IMR-90 (cell line): ENCODE measurements at regions not wholly inside any gene's neighbourhood (a gene's known extent, or its start where the extent isn't known, plus 50 kb on each side); places are given as distances from the start of the nearest gene placed in this dataset.

ENCODE experiments used
- ATAC-seq: fragments of 200-7000 bp; cut with Tn5 transposase; 2 replicates; pipeline ENCODE4 v1.9.1; 2020; ENCODE audit warnings: low read depth, mild to moderate bottlenecking, moderate library complexity
- BruUV-seq: library from RNA; stranded (reverse); fragments of 400-500 nt; replicated peaks from 2 replicates; lab custom pipeline; 2021; lab: Mats Ljungman, UMichigan
- CTCF ChIA-PET: fragments of 300-600 bp; formaldehyde crosslinking; extraction: SDS; loops from one replicate; lab custom pipeline; 2021; ENCODE audit warnings: antibody characterized with exemption; lab: Yijun Ruan, JAX
- POLR2A ChIA-PET: fragments of 300-600 bp; sonication (Branson Sonifier 250); formaldehyde crosslinking; loops from one replicate; lab custom pipeline; 2022; ENCODE audit warnings: antibody characterized with exemption; ENCODE audit not compliant: unreplicated experiment; lab: Charles Lee
- DNase-seq: peaks from one replicate; pipeline ENCODE4 v3.0.0; 2013
- H2AFZ ChIP-seq: replicated peaks from 2 replicates; pipeline ENCODE3; 2013; ENCODE audit warnings: low read length, mild to moderate bottlenecking; ENCODE audit not compliant: poor library complexity
- H2AK5ac ChIP-seq: 2 replicates; pipeline ENCODE4 v1.6.1; 2013; ENCODE audit warnings: low read depth, low read length, inconsistent platforms
- H2AK9ac ChIP-seq: replicated peaks from 2 replicates; pipeline ENCODE3; 2013; ENCODE audit warnings: mild to moderate bottlenecking, low read depth, low read length, moderate library complexity; ENCODE audit not compliant: poor library complexity
- H2BK120ac ChIP-seq: 2 replicates; pipeline ENCODE4 v1.6.1; 2013; ENCODE audit warnings: low read depth, low read length, inconsistent platforms
- H2BK15ac ChIP-seq: 3 replicates; pipeline ENCODE4 v1.6.1; 2013; ENCODE audit warnings: low read depth, low read length, inconsistent platforms
- H2BK20ac ChIP-seq: 2 replicates; pipeline ENCODE4 v1.6.1; 2013; ENCODE audit warnings: low read depth, mild to moderate bottlenecking, inconsistent platforms, low read length, moderate library complexity
- H2BK5ac ChIP-seq: 2 replicates; pipeline ENCODE4 v1.6.1; 2013; ENCODE audit warnings: mild to moderate bottlenecking, low read depth, low read length, inconsistent platforms; ENCODE audit not compliant: poor library complexity, severe bottlenecking
- H3K14ac ChIP-seq: replicated peaks from 2 replicates; pipeline ENCODE4 v1.6.1; 2013; ENCODE audit warnings: low read depth, low read length, inconsistent platforms
- H3K18ac ChIP-seq: 2 replicates; pipeline ENCODE4 v1.6.1; 2013; ENCODE audit warnings: low read depth, low read length, control low read depth
- H3K23ac ChIP-seq: 2 replicates; pipeline ENCODE4 v1.6.1; 2013; ENCODE audit warnings: low read depth, low read length, inconsistent platforms
- H3K27ac ChIP-seq: 2 replicates; pipeline ENCODE4 v1.5.1; 2013; ENCODE audit warnings: mild to moderate bottlenecking, control low read depth, low read length; ENCODE audit not compliant: insufficient read depth
- H3K27me3 ChIP-seq: 2 replicates; pipeline ENCODE4 v1.6.1; 2013; ENCODE audit warnings: low read length; ENCODE audit not compliant: control insufficient read depth, insufficient read depth
- H3K36me3 ChIP-seq: 2 replicates; pipeline ENCODE4 v1.6.1; 2013; ENCODE audit warnings: low read length, mixed read lengths; ENCODE audit not compliant: control insufficient read depth, insufficient read depth
- H3K4ac ChIP-seq: 2 replicates; pipeline ENCODE4 v1.6.1; 2013; ENCODE audit warnings: low read depth, low read length, inconsistent platforms
- H3K4me1 ChIP-seq: 2 replicates; pipeline ENCODE4 v1.6.1; 2013; ENCODE audit warnings: low read length, mixed read lengths; ENCODE audit not compliant: control insufficient read depth, insufficient read depth
- H3K4me2 ChIP-seq: 2 replicates; pipeline ENCODE4 v1.6.1; 2013; ENCODE audit warnings: low read depth, mild to moderate bottlenecking, control low read depth, low read length, moderate library complexity
- H3K4me3 ChIP-seq: 2 replicates; pipeline ENCODE4 v1.5.1; 2013; ENCODE audit warnings: low read depth, mild to moderate bottlenecking, control low read depth, low read length, moderate library complexity; ENCODE audit not compliant: insufficient read depth
- H3K56ac ChIP-seq: 2 replicates; pipeline ENCODE4 v1.6.1; 2013; ENCODE audit warnings: low read length, inconsistent platforms; ENCODE audit not compliant: insufficient read depth; ENCODE audit errors: extremely low read depth
- H3K79me1 ChIP-seq, 2 experiments: 2 replicates each; pipeline ENCODE4 v1.6.1; 2013; ENCODE audit warnings: low read length in 2 of 2, inconsistent platforms in 1 of 2, low read depth in 1 of 2
- H3K9ac ChIP-seq: 2 replicates; pipeline ENCODE4 v1.6.1; 2013; ENCODE audit warnings: low read depth, low read length, control low read depth
- H3K9me1 ChIP-seq: 2 replicates; pipeline ENCODE4 v1.6.1; 2013; ENCODE audit warnings: low read length, inconsistent platforms; ENCODE audit not compliant: insufficient read depth
- H3K9me3 ChIP-seq: 2 replicates; pipeline ENCODE4 v1.6.1; 2013; ENCODE audit warnings: low read length; ENCODE audit not compliant: control insufficient read depth, insufficient read depth
- H4K20me1 ChIP-seq: 2 replicates; pipeline ENCODE4 v1.6.1; 2013; ENCODE audit warnings: low read length, inconsistent platforms; ENCODE audit not compliant: insufficient read depth
- H4K5ac ChIP-seq: 2 replicates; pipeline ENCODE4 v1.6.1; 2013; ENCODE audit warnings: mild to moderate bottlenecking, low read depth, low read length, control low read depth
- H4K8ac ChIP-seq, 2 experiments: 2 replicates each; pipeline ENCODE4 v1.6.1; 2013; ENCODE audit warnings: low read depth in 2 of 2, low read length in 2 of 2, control low read depth in 1 of 2, inconsistent platforms in 1 of 2
- H4K91ac ChIP-seq: 2 replicates; pipeline ENCODE4 v1.6.1; 2013; ENCODE audit warnings: low read depth, low read length, inconsistent platforms; ENCODE audit not compliant: insufficient read depth
- BHLHE40 ChIP-seq: fragments of 150-350 bp; IDR thresholded peaks from 2 replicates; pipeline ENCODE4 v1.6.1; 2016; ENCODE audit warnings: mild to moderate bottlenecking, low read depth, low read length
- CEBPB ChIP-seq: IDR thresholded peaks from 2 replicates; pipeline ENCODE4 v1.6.1; 2012; ENCODE audit warnings: low read depth, low read length, improper control_type of control experiment
- CHD1 ChIP-seq: IDR thresholded peaks from 2 replicates; pipeline ENCODE4 v1.6.1; 2012; ENCODE audit warnings: low read depth, low read length, improper control_type of control experiment
- CTCF ChIP-seq: conservative IDR thresholded peaks from 2 replicates; pipeline ENCODE4 v1.5.1; 2012; ENCODE audit warnings: mild to moderate bottlenecking, low read depth, low read length, improper control_type of control experiment
- ELK1 ChIP-seq: fragments of 150-350 bp; IDR thresholded peaks from 2 replicates; pipeline ENCODE4 v1.6.1; 2016; ENCODE audit warnings: low read depth, mild to moderate bottlenecking, low read length, moderate library complexity, borderline replicate concordance
- FOS ChIP-seq: fragments of 150-350 bp; IDR thresholded peaks from 2 replicates; pipeline ENCODE4 v1.6.1; 2016; ENCODE audit warnings: low read depth, low read length
- MAFK ChIP-seq: IDR thresholded peaks from 2 replicates; pipeline ENCODE4 v1.6.1; 2012; ENCODE audit warnings: low read depth, low read length, improper control_type of control experiment
- MAZ ChIP-seq: IDR thresholded peaks from 2 replicates; pipeline ENCODE4 v1.6.1; 2012; ENCODE audit warnings: low read depth, mild to moderate bottlenecking, low read length, improper control_type of control experiment, moderate library complexity, borderline replicate concordance
- MXI1 ChIP-seq: IDR thresholded peaks from 2 replicates; pipeline ENCODE4 v1.6.1; 2012; ENCODE audit warnings: low read depth, mild to moderate bottlenecking, low read length, moderate library complexity, borderline replicate concordance
- NFE2L2 ChIP-seq: fragments of 150-350 bp; IDR thresholded peaks from 2 replicates; pipeline ENCODE4 v1.6.1; 2016; ENCODE audit warnings: low read depth, mild to moderate bottlenecking, low read length
- POLR2A ChIP-seq: IDR thresholded peaks from 2 replicates; pipeline ENCODE4 v1.6.1; 2012; ENCODE audit warnings: mild to moderate bottlenecking, low read depth, low read length
- RAD21 ChIP-seq: IDR thresholded peaks from 2 replicates; pipeline ENCODE4 v1.6.1; 2012; ENCODE audit warnings: low read length, improper control_type of control experiment
- RCOR1 ChIP-seq: IDR thresholded peaks from 2 replicates; pipeline ENCODE4 v1.6.1; 2012; ENCODE audit warnings: mild to moderate bottlenecking, low read length, improper control_type of control experiment; ENCODE audit not compliant: insufficient replicate concordance
- RFX5 ChIP-seq: IDR thresholded peaks from 2 replicates; pipeline ENCODE4 v1.8.0; 2012; ENCODE audit warnings: low read depth, mild to moderate bottlenecking, low read length, moderate library complexity
- SMC3 ChIP-seq: fragments of 150-350 bp; IDR thresholded peaks from 2 replicates; pipeline ENCODE4 v1.6.1; 2016; ENCODE audit warnings: low read depth, mild to moderate bottlenecking, antibody characterized with exemption, low read length, moderate library complexity
- USF2 ChIP-seq: fragments of 150-350 bp; IDR thresholded peaks from 2 replicates; pipeline ENCODE4 v1.6.1; 2017; ENCODE audit warnings: mild to moderate bottlenecking, antibody characterized with exemption, low read length, low read depth
- WGBS, 2 experiments: methylation state at CpG; one replicate each; pipeline versions ENCODE4 v1.1.5 to v1.1.7; 2013; ENCODE audit warnings: missing lambda C conversion rate in 2 of 2; ENCODE audit not compliant: insufficient read length in 1 of 2; ENCODE audit errors: extremely low coverage in 2 of 2; 5-methylcytosine and 5-hydroxymethylcytosine counted together
- dilution Hi-C: fragments of 300-500 bp; cut with HindIII; formaldehyde crosslinking; loops from one replicate; pipeline ENCODE4 v1.14.3; 2018; ENCODE audit warnings: low sequenced_read_pairs; ENCODE audit not compliant: unreplicated experiment
- in situ Hi-C: fragments of 300-500 bp; cut with MboI; formaldehyde crosslinking; loops from 3 replicates; pipeline ENCODE4 v1.14.3; 2019; ENCODE audit warnings: low sequenced_read_pairs, inconsistent platforms, mixed read lengths
- intact Hi-C: fragments of 100-400 bp; cut with micrococcal nuclease; formaldehyde crosslinking; loops from 2 replicates; pipeline ENCODE4 v1.10.0; 2022

- no peak overlapping the region for H3K4ac ChIP-seq
- H3K4me1 ChIP-seq = peaks cover 5% of the 10 kb centered on the region; the same call in 1 of the 2 replicates
- H4K91ac ChIP-seq = no peak overlapping the region; the same call in 1 of the 2 replicates
- H2AK9ac ChIP-seq = no peak overlapping the region
- intact Hi-C loops (no loop called here), in situ Hi-C loops (loop anchor here (10.0 kb wide), 1 partner anchor 60 kb away; no protein-coding TSS in a partner anchor), dilution Hi-C loops (no loop called here)
- H3K27ac ChIP-seq = no peak overlapping the region
- no peak overlapping the region for H3K56ac ChIP-seq
- peaks cover 3% of the 10 kb centered on the region; the same call in 1 of the 2 replicates for H3K9me1 ChIP-seq
- H2AK5ac ChIP-seq = 0 out of 2 replicates have a peak overlapping the region, but pooled peaks have one; percentile 56
- no peak overlapping the region for H2BK15ac ChIP-seq
- no peaks in the 10 kb centered on the region for H4K20me1 ChIP-seq
- ATAC-seq (no peak), DNase-seq (no peak)
- peaks cover 2% of the 10 kb centered on the region; the same call in 1 of the 2 replicates for H3K9me3 ChIP-seq
- H3K4me3 ChIP-seq = no peak overlapping the region
- BruUV-seq = no TSS peak
- CTCF ChIA-PET = no interaction called here
- no peaks in the 10 kb centered on the region for H3K79me1 ChIP-seq
- H3K4me2 ChIP-seq = no peak overlapping the region
- H3K18ac ChIP-seq = peak overlapping the region; percentile 2; the same call in 1 of the 2 replicates
- H4K8ac ChIP-seq = 0 out of 4 replicates have a peak overlapping the region, but pooled peaks of 1 of the 2 experiments have one; percentile 19
- H3K27me3 ChIP-seq = no peaks in the 10 kb centered on the region
- H3K23ac ChIP-seq = no peak overlapping the region
- no peak overlapping the region for H3K9ac ChIP-seq
- no peak overlapping the region for H2AFZ ChIP-seq
- no peak overlapping the region for H2BK5ac ChIP-seq
- H2BK120ac ChIP-seq = peak overlapping the region; percentile 64; the same call in 1 of the 2 replicates
- no CpG with 5 or more reads among the region's 2 CpGs for WGBS, 2 experiments
- no peak for TF ChIP-seq ELK1
- no peak for TF ChIP-seq RCOR1
- TF ChIP-seq BHLHE40 = no peak
- TF ChIP-seq FOS = no peak
- no peak for TF ChIP-seq RAD21
- no peak for TF ChIP-seq RFX5
- no peak for TF ChIP-seq MAZ
- TF ChIP-seq POLR2A = no peak
- no peak for TF ChIP-seq CEBPB
- no peak for TF ChIP-seq CHD1
- TF ChIP-seq USF2 = no peak
- TF ChIP-seq NFE2L2 = no peak
- TF ChIP-seq MAFK = no peak
- no peak for TF ChIP-seq CTCF
- no peak for TF ChIP-seq MXI1
- no peak for TF ChIP-seq SMC3
- H3K14ac ChIP-seq = peak overlapping the region; percentile 25; the same call in 1 of the 2 replicates
- no peak overlapping the region; the same call in 1 of the 2 replicates for H4K5ac ChIP-seq
- POLR2A ChIA-PET = no interaction called here
- no peaks in the 10 kb centered on the region for H3K36me3 ChIP-seq
- peak overlapping the region; percentile 61; the same call in 1 of the 2 replicates for H2BK20ac ChIP-seq
Measured at GRCh38 chr9:116005205-116005604, 148.4 kb upstream of the PAPPA start.
